HEK293T (cell line): ENCODE measurements at regions not wholly inside any gene's neighbourhood (a gene's known extent, or its start where the extent isn't known, plus 50 kb on each side); places are given as distances from the start of the nearest gene placed in this dataset.

Experiments
- ARNT ChIP-seq: fragments of 450-650 bp; IDR thresholded peaks from 2 replicates; pipeline ENCODE4 v1.6.1; 2017; ENCODE audit warnings: mild to moderate bottlenecking
- BHLHE40 ChIP-seq: fragments of 450-650 bp; IDR thresholded peaks from 2 replicates; pipeline ENCODE4 v1.6.1; 2016; ENCODE audit warnings: mild to moderate bottlenecking, moderate library complexity, borderline replicate concordance
- ELF4 ChIP-seq: fragments of 450-650 bp; IDR thresholded peaks from 2 replicates; pipeline ENCODE4 v1.6.1; 2017; ENCODE audit warnings: antibody characterized with exemption
- FOXA1 ChIP-seq: fragments of 450-650 bp; IDR thresholded peaks from 2 replicates; pipeline ENCODE4 v1.6.1; 2016; ENCODE audit warnings: mild to moderate bottlenecking
- FOXK2 ChIP-seq: fragments of 450-650 bp; IDR thresholded peaks from 2 replicates; pipeline ENCODE4 v1.6.1; 2016; ENCODE audit warnings: mild to moderate bottlenecking
- FOXM1 ChIP-seq: fragments of 450-650 bp; IDR thresholded peaks from 2 replicates; pipeline ENCODE4 v1.6.1; 2017; ENCODE audit warnings: mild to moderate bottlenecking, borderline replicate concordance
- L3MBTL2 ChIP-seq: fragments of 450-650 bp; conservative IDR thresholded peaks from 2 replicates; pipeline ENCODE4 v1.6.1; 2016; ENCODE audit warnings: mild to moderate bottlenecking
- PKNOX1 ChIP-seq: fragments of 450-650 bp; IDR thresholded peaks from 2 replicates; pipeline ENCODE4 v1.6.1; 2016
- SUZ12 ChIP-seq: fragments of 450-650 bp; IDR thresholded peaks from 2 replicates; pipeline ENCODE4 v1.6.1; 2016; ENCODE audit warnings: mild to moderate bottlenecking
- ZNF384 ChIP-seq: fragments of 450-650 bp; IDR thresholded peaks from 2 replicates; pipeline ENCODE4 v1.6.1; 2016

- TF ChIP-seq ZNF384 (no peak), ELF4 (no peak), ARNT (no peak), FOXA1 (no peak), L3MBTL2 (no peak), FOXM1 (no peak), FOXK2 (no peak), PKNOX1 (no peak), SUZ12 (no peak), BHLHE40 (no peak)
These were observed 216.6 kb upstream of the IRX3 start for GRCh38 chr16:54503011-54503855.
